H9 (cell line): ENCODE measurements at regions not wholly inside any gene's neighbourhood (a gene's known extent, or its start where the extent isn't known, plus 50 kb on each side); places are given as distances from the start of the nearest gene placed in this dataset.

Source experiments
- DNase-seq: peaks from one replicate; pipeline ENCODE4 v3.0.0-alpha.2; 2017
- H2AFZ ChIP-seq: one replicate; pipeline ENCODE4 v1.6.1; 2013; ENCODE audit warnings: mild to moderate bottlenecking, low read length, control low read depth, moderate library complexity
- H2AK5ac ChIP-seq: 2 replicates; pipeline ENCODE4 v1.6.1; 2013; ENCODE audit warnings: low read length, control low read depth, mixed read lengths; ENCODE audit not compliant: insufficient read length
- H2BK120ac ChIP-seq: one replicate; pipeline ENCODE4 v1.6.1; 2013; ENCODE audit warnings: low read depth, mild to moderate bottlenecking, low read length, control low read depth, inconsistent platforms; ENCODE audit not compliant: poor library complexity, severe bottlenecking
- H2BK12ac ChIP-seq: 2 replicates; pipeline ENCODE4 v1.6.1; 2013; ENCODE audit warnings: low read length, control low read depth, mixed read lengths, low read depth; ENCODE audit not compliant: insufficient read length
- H2BK15ac ChIP-seq: 2 replicates; pipeline ENCODE4 v1.6.1; 2013; ENCODE audit warnings: low read depth, low read length, control low read depth
- H2BK20ac ChIP-seq: one replicate; pipeline ENCODE4 v1.6.1; 2013; ENCODE audit warnings: low read depth, mild to moderate bottlenecking, low read length, control low read depth, inconsistent platforms; ENCODE audit not compliant: poor library complexity, severe bottlenecking
- H2BK5ac ChIP-seq: 2 replicates; pipeline ENCODE4 v1.6.1; 2013; ENCODE audit warnings: low read length, control low read depth, mixed read lengths; ENCODE audit not compliant: insufficient read length
- H3K14ac ChIP-seq: 2 replicates; pipeline ENCODE4 v1.6.1; 2013; ENCODE audit warnings: low read length, control low read depth; ENCODE audit not compliant: insufficient read depth
- H3K18ac ChIP-seq: 2 replicates; pipeline ENCODE4 v1.6.1; 2013; ENCODE audit warnings: low read depth, mild to moderate bottlenecking, mixed read lengths, low read length, control low read depth; ENCODE audit not compliant: insufficient read length
- H3K23ac ChIP-seq: 2 replicates; pipeline ENCODE4 v1.6.1; 2013; ENCODE audit warnings: low read length, control low read depth, mixed read lengths, low read depth; ENCODE audit not compliant: insufficient read length
- H3K23me2 ChIP-seq: 2 replicates; pipeline ENCODE4 v1.6.1; 2013; ENCODE audit warnings: low read depth, mild to moderate bottlenecking, mixed read lengths, low read length, control low read depth; ENCODE audit not compliant: insufficient read length, poor library complexity, severe bottlenecking
- H3K27ac ChIP-seq: 2 replicates; pipeline ENCODE4 v1.5.1; 2013; ENCODE audit warnings: low read length, control low read depth, mixed read lengths, low read depth; ENCODE audit not compliant: insufficient read length
- H3K27me3 ChIP-seq: 2 replicates; pipeline ENCODE4 v1.6.1; 2013; ENCODE audit warnings: low read length, control low read depth, inconsistent platforms; ENCODE audit not compliant: insufficient read depth
- H3K4ac ChIP-seq: 2 replicates; pipeline ENCODE4 v1.6.1; 2013; ENCODE audit warnings: low read depth, mild to moderate bottlenecking, control low read depth, inconsistent platforms, low read length, moderate library complexity
- H3K4me1 ChIP-seq: 2 replicates; pipeline ENCODE4 v1.6.1; 2013; ENCODE audit warnings: low read length, control low read depth, inconsistent platforms; ENCODE audit not compliant: insufficient read depth
- H3K4me2 ChIP-seq: 2 replicates; pipeline ENCODE4 v1.6.1; 2013; ENCODE audit warnings: low read length, control low read depth, mixed read lengths; ENCODE audit not compliant: insufficient read length, insufficient read depth
- H3K56ac ChIP-seq: 2 replicates; pipeline ENCODE4 v1.6.1; 2013; ENCODE audit warnings: low read depth, mild to moderate bottlenecking, mixed read lengths, low read length, control low read depth; ENCODE audit not compliant: insufficient read length
- H3K79me1 ChIP-seq: 2 replicates; pipeline ENCODE4 v1.6.1; 2013; ENCODE audit warnings: low read depth, mild to moderate bottlenecking, moderate library complexity, low read length, control low read depth, inconsistent platforms; ENCODE audit not compliant: insufficient read depth, poor library complexity, severe bottlenecking
- H3K79me2 ChIP-seq: 2 replicates; pipeline ENCODE4 v1.6.1; 2013; ENCODE audit warnings: low read length, control low read depth, inconsistent platforms; ENCODE audit not compliant: insufficient read depth
- H3K9ac ChIP-seq: 2 replicates; pipeline ENCODE4 v1.6.1; 2013; ENCODE audit warnings: low read length, control low read depth, mixed read lengths; ENCODE audit not compliant: insufficient read length; ENCODE audit errors: extremely low read depth
- H3K9me3 ChIP-seq: one replicate; pipeline ENCODE4 v1.6.1; 2013; ENCODE audit warnings: low read depth, low read length, inconsistent platforms; ENCODE audit not compliant: control insufficient read depth
- H3T11ph ChIP-seq: one replicate; pipeline ENCODE4 v1.6.1; 2013; ENCODE audit warnings: mild to moderate bottlenecking, low read length, control low read depth, inconsistent platforms
- H4K20me1 ChIP-seq: one replicate; pipeline ENCODE4 v1.6.1; 2013; ENCODE audit not compliant: control insufficient read depth, insufficient read length, insufficient read depth
- H4K5ac ChIP-seq: 2 replicates; pipeline ENCODE4 v1.6.1; 2013; ENCODE audit warnings: low read depth, mild to moderate bottlenecking, mixed read lengths, low read length, control low read depth; ENCODE audit not compliant: insufficient read length
- H4K8ac ChIP-seq: replicated peaks from 2 replicates; pipeline ENCODE4 v1.6.1; 2013; ENCODE audit warnings: low read length, control low read depth, mixed read lengths, low read depth; ENCODE audit not compliant: insufficient read length
- H4K91ac ChIP-seq: 2 replicates; pipeline ENCODE4 v1.6.1; 2013; ENCODE audit warnings: low read depth, mild to moderate bottlenecking, moderate library complexity, mixed read lengths, low read length, control low read depth; ENCODE audit not compliant: insufficient read length
- H3K27ac Mint-ChIP-seq, 3 experiments: 2 replicates in 2 of 3; 3 replicates in 1 of 3; pipeline ENCODE4 v1.8.0; 2020 to 2021; ENCODE audit warnings: mixed read lengths in 3 of 3, mild to moderate bottlenecking in 1 of 3, moderate library complexity in 1 of 3
- H3K27me3 Mint-ChIP-seq: 2 replicates; pipeline ENCODE4 v1.8.0; 2021; ENCODE audit warnings: low read depth, mild to moderate bottlenecking, moderate library complexity, mixed read lengths
- H3K36me3 Mint-ChIP-seq, 3 experiments: 2 replicates in 2 of 3; 3 replicates in 1 of 3; pipeline ENCODE4 v1.8.0; 2020 to 2021; ENCODE audit warnings: low read depth in 3 of 3, mixed read lengths in 3 of 3; ENCODE audit not compliant: insufficient read depth in 1 of 3
- H3K4me1 Mint-ChIP-seq, 2 experiments: 2 replicates each; pipeline ENCODE4 v1.8.0; 2020; ENCODE audit warnings: mixed read lengths in 2 of 2
- H3K4me3 Mint-ChIP-seq, 2 experiments: 2 replicates in 1 of 2; 3 replicates in 1 of 2; pipeline ENCODE4 v1.8.0; 2020 to 2021; ENCODE audit warnings: mild to moderate bottlenecking in 2 of 2, mixed read lengths in 2 of 2, moderate library complexity in 1 of 2
- H3K9me3 Mint-ChIP-seq, 2 experiments: 2 replicates in 1 of 2; 3 replicates in 1 of 2; pipeline ENCODE4 v1.8.0; 2020; ENCODE audit warnings: mild to moderate bottlenecking in 2 of 2, mixed read lengths in 2 of 2, moderate library complexity in 1 of 2
- WGBS: extraction: QIAGEN DNeasy Blood & Tissue Kit; methylation state at CpG from one replicate; pipeline ENCODE4 v1.1.7; 2013; ENCODE audit warnings: missing lambda C conversion rate, low lambda C conversion rate, mixed read lengths; ENCODE audit not compliant: insufficient read length; ENCODE audit errors: extremely low coverage; 5-methylcytosine and 5-hydroxymethylcytosine counted together
- TF ChIP-seq, protein P1 (sequence below): fragments of 200-600 bp; sonication (generic); conservative IDR thresholded peaks from 3 replicates; pipeline ENCODE4 v1.8.0; 2021; ENCODE audit warnings: antibody characterized with exemption, mild to moderate bottlenecking

DNA sequence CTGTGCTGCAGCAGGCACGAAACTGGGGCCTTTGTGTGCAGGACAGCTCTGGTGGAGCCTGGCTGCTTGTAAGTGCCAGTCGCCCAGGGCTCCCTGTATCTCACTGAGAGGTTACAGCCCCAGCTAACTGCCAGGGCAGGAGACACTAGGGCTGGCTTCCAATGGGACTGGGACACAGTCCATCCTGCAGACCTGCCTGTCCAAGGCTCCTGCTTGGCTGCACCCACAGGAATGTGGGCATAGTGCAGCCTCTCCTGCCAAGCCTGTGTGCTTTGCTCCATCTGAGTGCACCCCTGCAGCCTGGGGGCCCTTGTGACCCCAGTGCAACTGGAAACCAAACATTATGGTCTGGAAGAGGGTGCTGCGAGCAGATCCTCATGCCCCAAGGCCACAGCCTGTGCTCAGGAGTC, 144.0 kb downstream of the ADAM29 start:
- Histone ChIP-seq H3K79me1 (no peaks in the 10 kb centered on the region), H3K23ac (no peak overlapping the region), H2AK5ac (no peak overlapping the region), H3K79me2 (no peaks in the 10 kb centered on the region), H3K14ac (no peak overlapping the region), H3K9me3 (no peaks in the 10 kb centered on the region), H3K56ac (no peak overlapping the region), H4K91ac (no peak overlapping the region), H2AFZ (no peak overlapping the region), H3K18ac (no peak overlapping the region), H3T11ph (no peak overlapping the region), H3K4me2 (no peak overlapping the region), H2BK15ac (no peak overlapping the region), H3K27ac (no peak overlapping the region), H2BK5ac (no peak overlapping the region), H4K5ac (no peak overlapping the region), H4K8ac (no peak overlapping the region), H3K4ac (no peak overlapping the region), H2BK20ac (no peak overlapping the region), H3K23me2 (no peaks in the 10 kb centered on the region), H2BK120ac (no peak overlapping the region), H3K27me3 (no peaks in the 10 kb centered on the region), H4K20me1 (no peaks in the 10 kb centered on the region), H3K4me1 (no peaks in the 10 kb centered on the region), H2BK12ac (no peak overlapping the region), H3K9ac (no peak overlapping the region)
- H3K4me3 Mint-ChIP-seq = no peak overlapping the region
- H3K36me3 Mint-ChIP-seq = peaks cover 0 to 1% (median 0%) of the 10 kb centered on the region in 3 experiments; a peak in 1 of 7 replicates
- peaks cover 0 to 4% of the 10 kb centered on the region in 2 experiments; a peak in 1 of 5 replicates for H3K9me3 Mint-ChIP-seq
- no CpG with 5 or more reads among the region's 3 CpGs for WGBS
- DNase-seq = no peak
- H3K4me1 Mint-ChIP-seq = peaks cover 9 to 10% of the 10 kb centered on the region in 2 experiments
- H3K27ac Mint-ChIP-seq = no peak overlapping the region
- H3K27me3 Mint-ChIP-seq = no peaks in the 10 kb centered on the region
- TF ChIP-seq, protein P1, sequence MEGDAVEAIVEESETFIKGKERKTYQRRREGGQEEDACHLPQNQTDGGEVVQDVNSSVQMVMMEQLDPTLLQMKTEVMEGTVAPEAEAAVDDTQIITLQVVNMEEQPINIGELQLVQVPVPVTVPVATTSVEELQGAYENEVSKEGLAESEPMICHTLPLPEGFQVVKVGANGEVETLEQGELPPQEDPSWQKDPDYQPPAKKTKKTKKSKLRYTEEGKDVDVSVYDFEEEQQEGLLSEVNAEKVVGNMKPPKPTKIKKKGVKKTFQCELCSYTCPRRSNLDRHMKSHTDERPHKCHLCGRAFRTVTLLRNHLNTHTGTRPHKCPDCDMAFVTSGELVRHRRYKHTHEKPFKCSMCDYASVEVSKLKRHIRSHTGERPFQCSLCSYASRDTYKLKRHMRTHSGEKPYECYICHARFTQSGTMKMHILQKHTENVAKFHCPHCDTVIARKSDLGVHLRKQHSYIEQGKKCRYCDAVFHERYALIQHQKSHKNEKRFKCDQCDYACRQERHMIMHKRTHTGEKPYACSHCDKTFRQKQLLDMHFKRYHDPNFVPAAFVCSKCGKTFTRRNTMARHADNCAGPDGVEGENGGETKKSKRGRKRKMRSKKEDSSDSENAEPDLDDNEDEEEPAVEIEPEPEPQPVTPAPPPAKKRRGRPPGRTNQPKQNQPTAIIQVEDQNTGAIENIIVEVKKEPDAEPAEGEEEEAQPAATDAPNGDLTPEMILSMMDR = no peak
